ENCODE measurements at regions not wholly inside any gene's neighbourhood (a gene's known extent, or its start where the extent isn't known, plus 50 kb on each side); places are given as distances from the start of the nearest gene placed in this dataset.
A peak's percentile ranks its signal among the peaks of the same experiment; 100 is the strongest.

DNA sequence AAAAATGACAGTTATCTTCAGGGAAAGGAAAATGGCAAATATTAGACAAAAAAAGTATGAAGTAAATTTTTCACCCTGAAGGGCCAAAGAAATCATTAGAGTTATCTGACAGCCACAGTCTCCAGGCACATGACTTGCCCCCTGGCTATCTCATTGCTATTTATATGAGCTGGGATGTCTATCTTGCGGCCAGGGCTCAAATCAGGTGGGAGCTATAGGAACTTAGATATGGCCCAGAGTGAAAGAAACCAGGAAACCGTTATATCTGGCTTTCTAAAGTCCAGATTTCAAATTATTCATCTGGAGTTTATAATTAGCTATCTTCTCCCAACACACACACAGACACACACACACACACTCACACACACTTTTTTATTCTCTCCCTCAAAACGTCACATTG lies 135.3 kb upstream of the EEF1E1 start:
- peaks cover 4% of the 10 kb centered on the region for H3K27me3 Mint-ChIP-seq (ENCODE audit: low read depth)
- Histone ChIP-seq H3K14ac (ENCODE audit: insufficient read depth, low read length) (no peak overlapping the region), H2BK120ac (ENCODE audit: low read depth, low read length, poor library complexity, severe bottlenecking) (no peak overlapping the region), H4K91ac (ENCODE audit: insufficient read length, low read depth, low read length) (no peak overlapping the region), H3K4me2 (ENCODE audit: insufficient read depth, insufficient read length, low read length) (no peak overlapping the region), H3K79me1 (ENCODE audit: insufficient read depth, low read depth, low read length, poor library complexity, severe bottlenecking) (no peaks in the 10 kb centered on the region), H2BK5ac (ENCODE audit: insufficient read length, low read length) (no peak overlapping the region), H2BK15ac (ENCODE audit: low read depth, low read length) (no peak overlapping the region), H3K9me3 (ENCODE audit: control insufficient read depth, low read depth, low read length) (no peaks in the 10 kb centered on the region), H3K23ac (ENCODE audit: insufficient read length, low read depth, low read length) (no peak overlapping the region), H3K79me2 (ENCODE audit: insufficient read depth, low read length) (no peaks in the 10 kb centered on the region), H4K8ac (replicated peaks; ENCODE audit: insufficient read length, low read depth, low read length) (no peak overlapping the region), H3T11ph (ENCODE audit: low read length) (no peak overlapping the region), H4K5ac (ENCODE audit: insufficient read length, low read depth, low read length) (no peak overlapping the region), H3K4me1 (ENCODE audit: insufficient read depth, low read length) (no peaks in the 10 kb centered on the region; the same call in 1 of the 2 replicates), H3K56ac (ENCODE audit: insufficient read length, low read depth, low read length) (no peak overlapping the region), H4K20me1 (ENCODE audit: control insufficient read depth, insufficient read depth, insufficient read length) (no peaks in the 10 kb centered on the region), H3K27me3 (ENCODE audit: insufficient read depth, low read length) (no peaks in the 10 kb centered on the region), H3K9ac (ENCODE audit: extremely low read depth, insufficient read length, low read length) (no peak overlapping the region), H3K23me2 (ENCODE audit: insufficient read length, low read depth, low read length, poor library complexity, severe bottlenecking) (no peaks in the 10 kb centered on the region), H3K4ac (ENCODE audit: low read depth, low read length) (no peak overlapping the region), H3K18ac (ENCODE audit: insufficient read length, low read depth, low read length) (no peak overlapping the region), H2BK20ac (ENCODE audit: low read depth, low read length, poor library complexity, severe bottlenecking) (no peak overlapping the region), H2AFZ (ENCODE audit: low read length) (no peak overlapping the region), H2AK5ac (ENCODE audit: insufficient read length, low read length) (no peak overlapping the region), H2BK12ac (ENCODE audit: insufficient read length, low read depth, low read length) (no peak overlapping the region), H3K27ac (ENCODE audit: insufficient read length, low read depth, low read length) (no peak overlapping the region)
- no peaks in the 10 kb centered on the region; a peak in 1 of 5 replicates for H3K9me3 Mint-ChIP-seq
- no peak for DNase-seq
- H3K36me3 Mint-ChIP-seq (ENCODE audit: insufficient read depth in 1 of 3, low read depth in 3 of 3), result no peaks in the 10 kb centered on the region
- peak overlapping the region in 1 of 3 experiments; percentile 92; a peak in 1 of 7 replicates for H3K27ac Mint-ChIP-seq
- H3K4me1 Mint-ChIP-seq, result peaks cover 13 to 16% of the 10 kb centered on the region in 2 experiments
- TF ChIP-seq, protein P1, sequence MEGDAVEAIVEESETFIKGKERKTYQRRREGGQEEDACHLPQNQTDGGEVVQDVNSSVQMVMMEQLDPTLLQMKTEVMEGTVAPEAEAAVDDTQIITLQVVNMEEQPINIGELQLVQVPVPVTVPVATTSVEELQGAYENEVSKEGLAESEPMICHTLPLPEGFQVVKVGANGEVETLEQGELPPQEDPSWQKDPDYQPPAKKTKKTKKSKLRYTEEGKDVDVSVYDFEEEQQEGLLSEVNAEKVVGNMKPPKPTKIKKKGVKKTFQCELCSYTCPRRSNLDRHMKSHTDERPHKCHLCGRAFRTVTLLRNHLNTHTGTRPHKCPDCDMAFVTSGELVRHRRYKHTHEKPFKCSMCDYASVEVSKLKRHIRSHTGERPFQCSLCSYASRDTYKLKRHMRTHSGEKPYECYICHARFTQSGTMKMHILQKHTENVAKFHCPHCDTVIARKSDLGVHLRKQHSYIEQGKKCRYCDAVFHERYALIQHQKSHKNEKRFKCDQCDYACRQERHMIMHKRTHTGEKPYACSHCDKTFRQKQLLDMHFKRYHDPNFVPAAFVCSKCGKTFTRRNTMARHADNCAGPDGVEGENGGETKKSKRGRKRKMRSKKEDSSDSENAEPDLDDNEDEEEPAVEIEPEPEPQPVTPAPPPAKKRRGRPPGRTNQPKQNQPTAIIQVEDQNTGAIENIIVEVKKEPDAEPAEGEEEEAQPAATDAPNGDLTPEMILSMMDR (conservative IDR thresholded peaks at IDR 0.05), result no peak
- 100% methylated on average over 1 of the region's 3 CpGs for WGBS (ENCODE audit: extremely low coverage, insufficient read length, low lambda C conversion rate)
- H3K4me3 Mint-ChIP-seq, result no peak overlapping the region

All from H9 (cell line).